Gastrocnemius medialis (tissue), 4 donors: ENCODE measurements at regions not wholly inside any gene's neighbourhood (a gene's known extent, or its start where the extent isn't known, plus 50 kb on each side); places are given as distances from the start of the nearest gene placed in this dataset.

Experiments used
- POLR2A ChIP-seq, 2 donors: fragments of 450-650 bp; IDR thresholded peaks; one replicate each; pipeline ENCODE4 v1.6.1; 2017; ENCODE audit warnings: antibody characterized with exemption in 2 of 2, mild to moderate bottlenecking in 2 of 2, moderate library complexity in 2 of 2
- TF ChIP-seq, protein P1 (sequence below), 5 experiments: fragments of 450-650 bp in 3 of 5; fragments of 200-600 bp in 2 of 5; sonication (generic) in 2 of 5; IDR thresholded peaks in 4 of 5; conservative IDR thresholded peaks in 1 of 5; 1 replicate in 4 of 5; 2 replicates in 1 of 5; pipeline ENCODE4 v1.5.1; 2016 to 2019; ENCODE audit warnings: antibody characterized with exemption in 5 of 5, mild to moderate bottlenecking in 3 of 5, moderate library complexity in 3 of 5

DNA sequence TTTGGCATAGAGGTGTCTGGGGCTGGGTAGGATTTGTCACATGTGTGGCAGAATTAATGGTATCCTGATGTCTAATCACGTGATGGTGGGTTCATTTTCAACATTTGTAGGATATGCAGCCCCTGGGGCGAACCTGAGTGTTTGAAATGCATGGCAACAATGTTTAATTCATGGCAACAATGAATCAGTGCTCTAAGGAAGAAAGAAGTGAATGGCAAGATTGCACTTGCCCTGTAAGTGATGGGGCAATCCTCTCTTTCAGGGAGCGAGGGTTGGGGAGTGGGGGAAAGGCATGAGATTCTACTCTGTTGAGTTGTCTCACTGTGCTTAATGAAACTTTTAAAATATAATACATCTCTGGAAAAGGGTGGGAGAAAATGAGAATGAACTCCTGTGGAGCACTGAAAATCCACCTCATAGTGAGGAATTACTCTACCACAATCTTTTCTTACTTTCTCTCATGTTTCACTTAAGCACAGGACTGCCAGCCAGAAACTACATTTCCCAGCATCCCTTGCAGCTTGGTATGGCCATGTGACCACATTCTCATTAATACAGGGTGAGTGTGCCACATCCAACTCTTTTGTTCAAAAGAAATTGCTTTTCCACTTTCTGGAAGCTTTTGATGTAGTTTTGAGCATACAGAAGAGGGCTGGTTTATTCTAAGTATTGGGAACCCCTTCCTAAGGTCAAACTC is 64.0 kb upstream of the PGM2 start:
- TF ChIP-seq, protein P1, sequence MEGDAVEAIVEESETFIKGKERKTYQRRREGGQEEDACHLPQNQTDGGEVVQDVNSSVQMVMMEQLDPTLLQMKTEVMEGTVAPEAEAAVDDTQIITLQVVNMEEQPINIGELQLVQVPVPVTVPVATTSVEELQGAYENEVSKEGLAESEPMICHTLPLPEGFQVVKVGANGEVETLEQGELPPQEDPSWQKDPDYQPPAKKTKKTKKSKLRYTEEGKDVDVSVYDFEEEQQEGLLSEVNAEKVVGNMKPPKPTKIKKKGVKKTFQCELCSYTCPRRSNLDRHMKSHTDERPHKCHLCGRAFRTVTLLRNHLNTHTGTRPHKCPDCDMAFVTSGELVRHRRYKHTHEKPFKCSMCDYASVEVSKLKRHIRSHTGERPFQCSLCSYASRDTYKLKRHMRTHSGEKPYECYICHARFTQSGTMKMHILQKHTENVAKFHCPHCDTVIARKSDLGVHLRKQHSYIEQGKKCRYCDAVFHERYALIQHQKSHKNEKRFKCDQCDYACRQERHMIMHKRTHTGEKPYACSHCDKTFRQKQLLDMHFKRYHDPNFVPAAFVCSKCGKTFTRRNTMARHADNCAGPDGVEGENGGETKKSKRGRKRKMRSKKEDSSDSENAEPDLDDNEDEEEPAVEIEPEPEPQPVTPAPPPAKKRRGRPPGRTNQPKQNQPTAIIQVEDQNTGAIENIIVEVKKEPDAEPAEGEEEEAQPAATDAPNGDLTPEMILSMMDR (IDR thresholded peaks at IDR 0.05 in 4 of 5, conservative IDR thresholded peaks at IDR 0.05 in 1 of 5) = no peak
- no peak for TF ChIP-seq POLR2A (IDR thresholded peaks at IDR 0.05)
